ENCODE measurements at regions not wholly inside any gene's neighbourhood (a gene's known extent, or its start where the extent isn't known, plus 50 kb on each side); places are given as distances from the start of the nearest gene placed in this dataset.

GRCh38 chr6:126531840-126532239 lies 191.9 kb downstream of the CENPW start:
- no peak for TF ChIP-seq CTCF (IDR thresholded peaks at IDR 0.05; ENCODE audit: low read length)
- TF ChIP-seq EZH2 (IDR thresholded peaks at IDR 0.05; ENCODE audit: borderline replicate concordance, low read length) = no peak

Data from OCI-LY1 (cell line).